Esophagus muscularis mucosa (tissue), 4 donors: ENCODE measurements at regions not wholly inside any gene's neighbourhood (a gene's known extent, or its start where the extent isn't known, plus 50 kb on each side); places are given as distances from the start of the nearest gene placed in this dataset.

ENCODE experiments used
- CTCF ChIP-seq, 3 experiments: fragments of 200-600 bp in 2 of 3; fragments of 450-650 bp in 1 of 3; sonication (generic) in 2 of 3; IDR thresholded peaks; one replicate each; pipeline ENCODE4 v1.5.1; 2017 to 2019; ENCODE audit warnings: antibody characterized with exemption in 3 of 3, mild to moderate bottlenecking in 2 of 3, moderate library complexity in 1 of 3
- EP300 ChIP-seq: sonication (generic); formaldehyde crosslinking; IDR thresholded peaks from one replicate; pipeline ENCODE4 v1.6.1; 2017; ENCODE audit warnings: antibody characterized with exemption
- POLR2AphosphoS5 ChIP-seq, 2 donors: sonication (generic); formaldehyde crosslinking; IDR thresholded peaks; one replicate each; pipeline ENCODE4 v1.6.1; 2017; ENCODE audit warnings: antibody characterized with exemption in 2 of 2

GRCh38 chr13:26883613-26884257 lies 123.1 kb upstream of the GPR12 start:
- TF ChIP-seq CTCF (IDR thresholded peaks at IDR 0.05) (no peak), EP300 (no peak), POLR2AphosphoS5 (IDR thresholded peaks at IDR 0.05) (no peak)
